ENCODE measurements at regions not wholly inside any gene's neighbourhood (a gene's known extent, or its start where the extent isn't known, plus 50 kb on each side); places are given as distances from the start of the nearest gene placed in this dataset.

- peaks cover 9 to 70% of the 10 kb centered on the region in 2 donors for H3K4me1 ChIP-seq (ENCODE audit: control insufficient read depth in 2 of 2, insufficient read depth in 1 of 2, low read depth in 1 of 2, low read length in 2 of 2)
- H3K27ac ChIP-seq (replicated peaks; ENCODE audit: low read length), result peak overlapping the region; percentile 54
- H2AFZ ChIP-seq (ENCODE audit: low read length), result no peak overlapping the region
- H3K27me3 ChIP-seq (ENCODE audit: control insufficient read depth in 3 of 3, insufficient read depth in 3 of 3, low read depth in 1 of 3, low read length in 3 of 3), result no peaks in the 10 kb centered on the region
- no peak overlapping the region for H2BK15ac ChIP-seq (ENCODE audit: low read length)
- H3K4ac ChIP-seq (ENCODE audit: low read length), result no peak overlapping the region
- no peak overlapping the region for H4K8ac ChIP-seq (ENCODE audit: low read depth, low read length)
- H3K18ac ChIP-seq (ENCODE audit: low read length), result no peak overlapping the region
- no peaks in the 10 kb centered on the region for H3K9me3 ChIP-seq (replicated peaks in 1 of 2; ENCODE audit: control insufficient read depth in 2 of 2, insufficient read depth in 1 of 2, low read depth in 1 of 2, low read length in 2 of 2)
- H2BK120ac ChIP-seq (ENCODE audit: low read depth, low read length), result no peak overlapping the region
- H3K4me3 ChIP-seq (ENCODE audit: low read length in 2 of 2), result no peak overlapping the region
- H4K91ac ChIP-seq (ENCODE audit: low read depth, low read length, poor library complexity), result no peak overlapping the region
- H3K23ac ChIP-seq (ENCODE audit: low read depth, low read length, poor library complexity), result no peak overlapping the region
- no peak overlapping the region for H2BK12ac ChIP-seq (ENCODE audit: low read length)
- H2BK5ac ChIP-seq (ENCODE audit: low read length), result no peak overlapping the region
- H3K36me3 ChIP-seq (replicated peaks in 1 of 2; ENCODE audit: control insufficient read depth in 2 of 2, insufficient read depth in 2 of 2, low read length in 2 of 2), result no peaks in the 10 kb centered on the region
- H3K9ac ChIP-seq (ENCODE audit: low read depth, low read length, poor library complexity), result no peak overlapping the region
- H3K4me2 ChIP-seq (ENCODE audit: insufficient read depth, low read length, poor library complexity, severe bottlenecking), result no peak overlapping the region
- H2AK5ac ChIP-seq (ENCODE audit: low read depth, low read length), result no peak overlapping the region
- H3K14ac ChIP-seq (ENCODE audit: low read length), result no peak overlapping the region
- no peaks in the 10 kb centered on the region for H3K79me1 ChIP-seq (ENCODE audit: low read depth, low read length)
- DNase-seq (ENCODE audit: low spot score), result no peak
Observed at GRCh38 chr5:93892481-93892880, 151.1 kb upstream of the POU5F2 start.

- Histone ChIP-seq H3K79me1 (ENCODE audit: low read depth, low read length) (no peaks in the 10 kb centered on the region), H2BK5ac (ENCODE audit: low read length) (no peak overlapping the region), H4K91ac (ENCODE audit: low read depth, low read length, poor library complexity) (no peak overlapping the region), H4K8ac (ENCODE audit: low read depth, low read length) (no peak overlapping the region), H2AK5ac (ENCODE audit: low read depth, low read length) (no peak overlapping the region), H3K36me3 (replicated peaks in 1 of 2; ENCODE audit: control insufficient read depth in 2 of 2, insufficient read depth in 2 of 2, low read length in 2 of 2) (no peaks in the 10 kb centered on the region), H3K27me3 (ENCODE audit: control insufficient read depth in 3 of 3, insufficient read depth in 3 of 3, low read depth in 1 of 3, low read length in 3 of 3) (no peaks in the 10 kb centered on the region), H2BK12ac (ENCODE audit: low read length) (no peak overlapping the region), H3K4me3 (ENCODE audit: low read length in 2 of 2) (no peak overlapping the region), H3K4me1 (ENCODE audit: control insufficient read depth in 2 of 2, insufficient read depth in 1 of 2, low read depth in 1 of 2, low read length in 2 of 2) (peaks cover 9 to 75% of the 10 kb centered on the region in 2 donors), H3K14ac (ENCODE audit: low read length) (no peak overlapping the region), H3K18ac (ENCODE audit: low read length) (no peak overlapping the region), H3K9ac (ENCODE audit: low read depth, low read length, poor library complexity) (no peak overlapping the region), H3K4me2 (ENCODE audit: insufficient read depth, low read length, poor library complexity, severe bottlenecking) (peak overlapping the region; percentile 14), H3K23ac (ENCODE audit: low read depth, low read length, poor library complexity) (no peak overlapping the region), H2BK120ac (ENCODE audit: low read depth, low read length) (no peak overlapping the region), H3K4ac (ENCODE audit: low read length) (no peak overlapping the region), H3K27ac (replicated peaks; ENCODE audit: low read length) (peak overlapping the region; percentile 93), H2AFZ (ENCODE audit: low read length) (no peak overlapping the region), H3K9me3 (replicated peaks in 1 of 2; ENCODE audit: control insufficient read depth in 2 of 2, insufficient read depth in 1 of 2, low read depth in 1 of 2, low read length in 2 of 2) (no peaks in the 10 kb centered on the region), H2BK15ac (ENCODE audit: low read length) (no peak overlapping the region)
- no CpG with 5 or more reads among the region's 4 CpGs for WGBS, 2 donors (ENCODE audit: extremely low coverage in 2 of 2, insufficient read length in 2 of 2, insufficient replicate concordance in 1 of 2)
- peak; percentile 50 for DNase-seq (ENCODE audit: low spot score)
Observed at GRCh38 chr5:93891491-93892480, 150.4 kb upstream of the POU5F2 start.

- no peaks in the 10 kb centered on the region for H3K9me3 ChIP-seq (replicated peaks in 1 of 2; ENCODE audit: control insufficient read depth in 2 of 2, insufficient read depth in 1 of 2, low read depth in 1 of 2, low read length in 2 of 2)
- H2AFZ ChIP-seq (ENCODE audit: low read length), result no peak overlapping the region
- no peak overlapping the region for H3K14ac ChIP-seq (ENCODE audit: low read length)
- no peak overlapping the region for H2BK120ac ChIP-seq (ENCODE audit: low read depth, low read length)
- H3K27ac ChIP-seq (replicated peaks; ENCODE audit: low read length), result peak overlapping the region; percentile 73
- WGBS, 2 donors (ENCODE audit: extremely low coverage in 2 of 2, insufficient read length in 2 of 2, insufficient replicate concordance in 1 of 2), result no CpG with 5 or more reads among the region's 4 CpGs
- H2BK5ac ChIP-seq (ENCODE audit: low read length), result no peak overlapping the region
- H3K4me3 ChIP-seq (ENCODE audit: low read length in 2 of 2), result no peak overlapping the region
- H3K4me2 ChIP-seq (ENCODE audit: insufficient read depth, low read length, poor library complexity, severe bottlenecking), result no peak overlapping the region
- no peaks in the 10 kb centered on the region for H3K36me3 ChIP-seq (replicated peaks in 1 of 2; ENCODE audit: control insufficient read depth in 2 of 2, insufficient read depth in 2 of 2, low read length in 2 of 2)
- no peak overlapping the region for H3K23ac ChIP-seq (ENCODE audit: low read depth, low read length, poor library complexity)
- H3K9ac ChIP-seq (ENCODE audit: low read depth, low read length, poor library complexity), result no peak overlapping the region
- H3K4ac ChIP-seq (ENCODE audit: low read length), result no peak overlapping the region
- H3K79me1 ChIP-seq (ENCODE audit: low read depth, low read length), result no peaks in the 10 kb centered on the region
- H4K91ac ChIP-seq (ENCODE audit: low read depth, low read length, poor library complexity), result no peak overlapping the region
- DNase-seq (ENCODE audit: low spot score), result peak; percentile 56
- H2BK15ac ChIP-seq (ENCODE audit: low read length), result no peak overlapping the region
- H2BK12ac ChIP-seq (ENCODE audit: low read length), result no peak overlapping the region
- no peak overlapping the region for H3K18ac ChIP-seq (ENCODE audit: low read length)
- H4K8ac ChIP-seq (ENCODE audit: low read depth, low read length), result no peak overlapping the region
- H3K27me3 ChIP-seq (ENCODE audit: control insufficient read depth in 3 of 3, insufficient read depth in 3 of 3, low read depth in 1 of 3, low read length in 3 of 3), result no peaks in the 10 kb centered on the region
- H3K4me1 ChIP-seq (ENCODE audit: control insufficient read depth in 2 of 2, insufficient read depth in 1 of 2, low read depth in 1 of 2, low read length in 2 of 2), result peaks cover 9 to 85% of the 10 kb centered on the region in 2 donors
- no peak overlapping the region for H2AK5ac ChIP-seq (ENCODE audit: low read depth, low read length)
Observed at GRCh38 chr5:93890657-93891056, 149.3 kb upstream of the POU5F2 start.

GRCh38 chr5:93887678-93888077 lies 146.3 kb upstream of the POU5F2 start:
- WGBS, 2 donors (ENCODE audit: extremely low coverage in 2 of 2, insufficient read length in 2 of 2, insufficient replicate concordance in 1 of 2), result no CpG with 5 or more reads among the region's 1 CpG
- H2BK120ac ChIP-seq (ENCODE audit: low read depth, low read length), result no peak overlapping the region
- DNase-seq (ENCODE audit: low spot score), result no peak

More at GRCh38 chr5:93887678-93888077, 146.3 kb upstream of the POU5F2 start:
- H3K27ac ChIP-seq (replicated peaks; ENCODE audit: low read length), result no peak overlapping the region
- peaks cover 7 to 85% of the 10 kb centered on the region in 2 donors for H3K4me1 ChIP-seq (ENCODE audit: control insufficient read depth in 2 of 2, insufficient read depth in 1 of 2, low read depth in 1 of 2, low read length in 2 of 2)
- no peak overlapping the region for H3K9ac ChIP-seq (ENCODE audit: low read depth, low read length, poor library complexity)
- no peaks in the 10 kb centered on the region for H3K27me3 ChIP-seq (ENCODE audit: control insufficient read depth in 3 of 3, insufficient read depth in 3 of 3, low read depth in 1 of 3, low read length in 3 of 3)
- H4K91ac ChIP-seq (ENCODE audit: low read depth, low read length, poor library complexity), result no peak overlapping the region
- H3K14ac ChIP-seq (ENCODE audit: low read length), result no peak overlapping the region
- H3K9me3 ChIP-seq (replicated peaks in 1 of 2; ENCODE audit: control insufficient read depth in 2 of 2, insufficient read depth in 1 of 2, low read depth in 1 of 2, low read length in 2 of 2), result no peaks in the 10 kb centered on the region
- no peak overlapping the region for H2AFZ ChIP-seq (ENCODE audit: low read length)
- no peak overlapping the region for H3K23ac ChIP-seq (ENCODE audit: low read depth, low read length, poor library complexity)
- H3K36me3 ChIP-seq (replicated peaks in 1 of 2; ENCODE audit: control insufficient read depth in 2 of 2, insufficient read depth in 2 of 2, low read length in 2 of 2), result no peaks in the 10 kb centered on the region
- no peak overlapping the region for H2AK5ac ChIP-seq (ENCODE audit: low read depth, low read length)
- H3K4me3 ChIP-seq (ENCODE audit: low read length in 2 of 2), result no peak overlapping the region
- H3K4me2 ChIP-seq (ENCODE audit: insufficient read depth, low read length, poor library complexity, severe bottlenecking), result no peak overlapping the region
- no peak overlapping the region for H3K4ac ChIP-seq (ENCODE audit: low read length)
- H3K18ac ChIP-seq (ENCODE audit: low read length), result no peak overlapping the region
- H2BK5ac ChIP-seq (ENCODE audit: low read length), result no peak overlapping the region
- no peak overlapping the region for H4K8ac ChIP-seq (ENCODE audit: low read depth, low read length)
- H2BK12ac ChIP-seq (ENCODE audit: low read length), result no peak overlapping the region
- no peak overlapping the region for H2BK15ac ChIP-seq (ENCODE audit: low read length)
- no peaks in the 10 kb centered on the region for H3K79me1 ChIP-seq (ENCODE audit: low read depth, low read length)

All from neuronal stem cell (in vitro differentiated cells).